C4-2B (cell line): ENCODE measurements at regions not wholly inside any gene's neighbourhood (a gene's known extent, or its start where the extent isn't known, plus 50 kb on each side); places are given as distances from the start of the nearest gene placed in this dataset.

ENCODE experiments used
- CTCF ChIP-seq: fragments of 450-650 bp; conservative IDR thresholded peaks from 2 replicates; pipeline ENCODE4 v1.5.1; 2017; ENCODE audit warnings: mild to moderate bottlenecking
- ZFX ChIP-seq: fragments of 450-650 bp; IDR thresholded peaks from 2 replicates; pipeline ENCODE4 v1.6.1; 2017

GRCh38 chr1:195663549-195664280 lies 944.5 kb downstream of the KCNT2 start:
- TF ChIP-seq CTCF (no peak), ZFX (no peak)
